GM18951 (cell line): ENCODE measurements at regions not wholly inside any gene's neighbourhood (a gene's known extent, or its start where the extent isn't known, plus 50 kb on each side); places are given as distances from the start of the nearest gene placed in this dataset.

Source experiments
- POLR2A ChIP-seq: IDR thresholded peaks from 4 replicates; pipeline ENCODE4 v1.6.1; 2011; ENCODE audit warnings: mild to moderate bottlenecking; ENCODE audit not compliant: insufficient read length, insufficient read depth; ENCODE audit errors: extremely low read depth
- in situ Hi-C: fragments of 300-500 bp; cut with MboI; formaldehyde crosslinking; loops from one replicate; pipeline ENCODE4 v1.12.0; 2022; ENCODE audit warnings: low sequenced_read_pairs, mixed read lengths, inconsistent platforms; ENCODE audit not compliant: unreplicated experiment

GRCh38 chr20:60840971-60841370, 411.1 kb upstream of the CDH4 start:
- in situ Hi-C loops = no loop called here
- no peak for TF ChIP-seq POLR2A

- TF ChIP-seq POLR2A = no peak
Measured at GRCh38 chr20:60845146-60845545, 406.9 kb upstream of the CDH4 start.

GRCh38 chr20:60851826-60852704, 400.0 kb upstream of the CDH4 start:
- TF ChIP-seq POLR2A = no peak
- in situ Hi-C loops = no loop called here

More at GRCh38 chr20:60845146-60845545, 406.9 kb upstream of the CDH4 start:
- in situ Hi-C loops = no loop called here

DNA sequence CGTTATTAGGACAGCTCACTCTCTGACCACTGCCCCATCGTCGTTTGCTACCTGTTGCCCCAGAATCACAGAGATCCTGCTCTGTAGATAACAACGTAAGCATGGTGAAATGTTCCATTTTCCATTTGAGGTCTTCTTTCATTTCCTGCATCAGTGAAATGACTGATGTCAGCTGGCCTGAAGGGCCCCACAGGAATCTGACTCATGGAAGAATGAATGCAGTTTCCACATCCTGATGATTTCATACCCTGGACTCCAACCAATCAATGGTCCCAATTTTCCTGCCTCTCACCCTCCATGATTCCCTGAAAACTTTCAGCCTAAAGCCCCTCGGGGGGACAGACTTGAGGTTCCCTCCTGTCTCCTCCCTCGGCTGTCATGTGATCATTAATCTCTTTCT, 394.4 kb upstream of the CDH4 start:
- TF ChIP-seq POLR2A = no peak
- in situ Hi-C loops = no loop called here

DNA sequence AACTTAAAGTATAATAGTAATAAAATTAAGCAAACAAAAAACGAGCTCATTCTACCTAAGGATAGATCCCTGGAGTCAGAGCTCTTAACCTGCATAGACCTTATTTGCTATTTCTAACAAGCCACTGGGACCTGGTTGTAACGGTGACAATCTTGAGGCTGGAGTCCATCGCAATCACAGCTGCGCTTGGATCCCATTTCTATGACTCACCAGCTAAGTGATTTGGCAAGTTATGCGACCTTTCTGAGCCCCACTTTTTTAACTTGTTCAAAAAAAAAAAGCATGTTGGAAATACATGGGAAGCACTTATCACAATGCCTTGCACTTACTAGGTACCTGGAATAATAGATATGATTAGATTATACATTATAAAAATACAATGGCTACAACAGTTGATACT, 389.5 kb upstream of the CDH4 start:
- no peak for TF ChIP-seq POLR2A
- in situ Hi-C loops = no loop called here

DNA sequence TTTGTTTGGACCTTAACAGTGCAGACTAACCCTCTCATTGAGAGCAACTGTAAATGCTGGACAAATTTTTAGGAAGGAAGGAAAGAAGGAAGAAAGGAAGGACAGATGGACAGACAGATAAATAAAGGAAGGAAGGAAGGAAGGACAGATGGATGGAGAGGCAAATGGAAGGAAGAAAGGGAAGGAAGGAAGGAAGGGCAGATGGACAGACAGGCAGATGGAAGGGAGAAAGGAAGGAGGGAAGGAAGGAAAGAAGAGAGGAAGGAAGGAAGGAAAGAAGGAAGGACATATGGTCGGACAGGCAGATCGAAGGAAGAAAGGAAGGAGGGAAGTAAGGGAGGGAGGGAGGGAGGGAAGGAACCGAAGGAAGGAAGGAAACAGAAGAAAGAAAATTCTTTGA, 388.5 kb upstream of the CDH4 start:
- TF ChIP-seq POLR2A = no peak
- in situ Hi-C loops = no loop called here

GRCh38 chr20:60867589-60867988, 384.5 kb upstream of the CDH4 start:
- no peak for TF ChIP-seq POLR2A
- in situ Hi-C loops = no loop called here

DNA sequence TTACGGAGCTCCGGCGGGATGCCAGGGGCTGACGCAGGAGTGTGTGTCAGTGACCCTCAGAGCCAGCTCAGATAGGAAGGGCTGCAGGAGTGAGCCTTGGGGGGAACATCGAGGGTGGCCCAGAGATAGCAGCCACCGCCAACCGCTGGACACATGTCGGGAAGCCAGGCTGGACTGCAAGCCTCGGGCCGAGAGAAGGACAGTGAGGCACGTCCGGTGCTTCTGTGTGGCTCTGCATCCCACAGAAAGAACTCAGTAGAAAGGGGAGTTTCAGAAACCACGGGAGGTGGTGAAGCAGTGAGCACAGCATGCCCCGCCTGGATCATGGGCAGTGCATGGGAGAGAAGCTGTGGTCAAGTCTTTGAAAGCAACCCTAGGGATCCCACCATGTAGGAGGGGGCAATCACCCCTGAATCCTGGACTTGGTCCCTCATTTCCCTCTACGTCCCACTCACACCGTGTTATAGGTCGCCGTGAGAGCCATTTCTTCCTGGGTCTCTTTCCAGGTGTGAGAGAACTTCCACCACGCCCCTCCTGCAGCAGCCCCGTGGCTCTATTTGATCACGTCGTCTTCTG, 383.7 kb upstream of the CDH4 start:
- in situ Hi-C loops = no loop called here
- no peak for TF ChIP-seq POLR2A

GRCh38 chr20:60869087-60869486, 383.0 kb upstream of the CDH4 start:
- in situ Hi-C loops = no loop called here
- TF ChIP-seq POLR2A = no peak

DNA sequence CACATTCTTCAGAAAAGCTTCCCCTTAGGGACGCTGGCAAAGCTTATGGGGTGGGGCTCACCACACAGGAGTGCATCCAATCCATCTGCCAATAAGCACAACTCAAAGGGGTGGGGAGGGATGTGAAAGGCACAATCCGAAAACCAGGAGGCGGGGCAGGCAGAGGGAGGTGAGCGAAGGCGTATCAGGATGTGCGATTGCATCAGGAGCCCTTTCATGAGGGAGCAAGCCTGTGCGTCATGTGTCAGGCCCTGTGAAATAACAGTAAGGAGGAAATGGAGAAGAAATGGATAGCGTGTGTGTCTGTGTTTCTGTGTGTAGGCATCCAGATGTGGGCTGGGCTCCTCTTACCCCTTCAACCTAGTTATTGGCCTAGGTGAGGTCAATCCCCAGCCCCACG, 382.4 kb upstream of the CDH4 start:
- in situ Hi-C loops = no loop called here
- TF ChIP-seq POLR2A = no peak

- in situ Hi-C loops = no loop called here
- TF ChIP-seq POLR2A = no peak
Measured at GRCh38 chr20:60870040-60870439, 382.0 kb upstream of the CDH4 start.

- no peak for TF ChIP-seq POLR2A
- in situ Hi-C loops = no loop called here
Measured at GRCh38 chr20:60872224-60872623, 379.8 kb upstream of the CDH4 start.

DNA sequence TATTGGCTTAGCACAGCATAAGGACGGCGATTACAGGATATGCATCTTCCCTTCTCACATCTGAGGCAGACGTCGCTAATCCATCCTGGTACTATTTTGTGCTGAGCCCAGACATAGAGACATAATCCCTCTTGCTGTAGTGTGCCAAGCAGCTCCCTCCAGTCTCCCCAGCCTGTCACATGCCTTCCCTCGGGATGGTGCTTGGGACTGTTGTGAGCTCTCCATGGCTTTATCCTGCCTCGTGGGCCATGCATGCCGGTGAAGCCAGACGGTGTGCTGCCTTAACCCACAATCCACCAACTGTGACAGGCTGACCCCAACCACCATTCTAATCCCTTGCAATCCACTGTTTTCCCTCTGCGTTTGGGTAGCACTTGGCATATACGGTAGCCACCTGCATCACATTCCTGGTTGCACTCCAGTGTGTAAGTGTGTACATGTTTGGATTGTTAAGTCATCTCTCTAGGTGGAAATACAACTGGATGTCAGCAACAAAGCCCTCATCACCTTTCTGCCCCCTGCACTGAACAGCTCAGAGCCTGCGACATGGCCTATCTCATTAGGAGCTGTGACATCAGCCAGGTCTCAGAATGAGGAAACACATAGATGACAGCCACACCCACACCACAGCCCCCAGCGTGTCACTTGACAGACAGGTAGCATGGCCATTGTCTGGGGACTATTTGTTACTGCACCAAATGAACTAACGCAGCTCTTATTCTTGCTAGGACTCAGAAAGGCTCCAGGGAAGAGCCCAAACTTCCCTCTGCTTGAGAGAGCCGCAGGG, 374.8 kb upstream of the CDH4 start:
- in situ Hi-C loops = no loop called here
- no peak for TF ChIP-seq POLR2A
